Heart left ventricle (tissue), 13 donors: ENCODE measurements at regions not wholly inside any gene's neighbourhood (a gene's known extent, or its start where the extent isn't known, plus 50 kb on each side); places are given as distances from the start of the nearest gene placed in this dataset.

Experiments
- CTCF ChIP-seq, 12 donors: fragments of 200-600 bp; sonication (generic) in 4 of 12; IDR thresholded peaks; one replicate each; pipeline versions ENCODE4 v1.5.0 to v1.8.0; 2018 to 2022; ENCODE audit warnings: antibody characterized with exemption in 12 of 12, mild to moderate bottlenecking in 5 of 12
- POLR2A ChIP-seq, 2 donors: fragments of 450-650 bp; IDR thresholded peaks; one replicate each; pipeline ENCODE4 v1.6.1; 2017; ENCODE audit warnings: antibody characterized with exemption in 2 of 2, mild to moderate bottlenecking in 2 of 2, moderate library complexity in 2 of 2
- donor health status: ischemic (EF 13 %, LVEDD 7.1; RV severe dilation, severe dysfunction).
- donor health status: DM: no; HTN: yes; CAD: no.
- donor health status: DM: no; HTN: no; CAD: no.
- donor health status: ischemic (EF 25% LVEDD 6.9; RV normal size, moderate dysfunction).
- donor health status: ischemic (EF 25% LVEDD 5.7; RV mildly dilated, moderate dysfunction).
- donor health status: ischemic (EF 35%, LVEDD 5.7; RV mildly dilated, moderate dysfunction).
- donor health status: nonischemic (EF 11% LVEDD 7.7; RV severe dilation, severe dysfunction).
- donor health status: DM: yes; HTN: yes; CAD: no.
- donor health status: PGD.
- donor health status: ischemic (EF 29% LVEDD 5.4; RV normal size, mild dysfunction).
- donor health status: nonischemic (EF 23%, LVEDD 6.1; RV moderate dilation, normal function).

GRCh38 chr17:13862346-13862745, 207.0 kb upstream of the COX10 start:
- TF ChIP-seq POLR2A (IDR thresholded peaks at IDR 0.05), result no peak
- TF ChIP-seq CTCF (IDR thresholded peaks at IDR 0.05), result no peak
